Endothelial cell of umbilical vein (primary cell): ENCODE measurements at regions not wholly inside any gene's neighbourhood (a gene's known extent, or its start where the extent isn't known, plus 50 kb on each side); places are given as distances from the start of the nearest gene placed in this dataset.

Experiments used
- BruUV-seq: library from RNA; stranded (reverse); fragments of 400-500 nt; replicated peaks from 2 replicates; lab custom pipeline; 2021; lab: Mats Ljungman, UMichigan
- CTCF ChIA-PET: fragments of 300-600, 350-600 bp; sonication (Branson Sonifier 250); formaldehyde crosslinking; loops from one replicate; lab custom pipeline; 2021; ENCODE audit warnings: antibody characterized with exemption, inconsistent platforms; lab: Charles Lee
- POLR2A ChIA-PET: fragments of 300-600, 350-600 bp; sonication (Branson Sonifier 250); formaldehyde crosslinking; loops from one replicate; lab custom pipeline; 2021; ENCODE audit warnings: antibody characterized with exemption, inconsistent platforms; lab: Charles Lee
- DNase-seq: peaks from one replicate; pipeline ENCODE4 v3.0.0-alpha.2; 2011; ENCODE audit warnings: low read depth, low spot score
- FAIRE-seq: peaks from 2 replicates; lab custom pipeline; 2011; peaks lifted over from hg19 to GRCh38; lab: Jason Lieb, UNC
- H2AFZ ChIP-seq: 2 replicates; pipeline ENCODE4 v1.6.0; 2012; ENCODE audit warnings: low read depth, low read length, control low read depth, inconsistent platforms
- H3K27ac ChIP-seq: 2 replicates; pipeline ENCODE4 v1.5.1; 2011; ENCODE audit warnings: low read depth, mild to moderate bottlenecking, control low read depth, low read length, moderate library complexity; ENCODE audit not compliant: insufficient read depth
- H3K27me3 ChIP-seq, 2 experiments: 2 replicates each; pipeline versions ENCODE4 v1.6.0 to v1.6.1; 2011; ENCODE audit warnings: low read length in 2 of 2, mixed read lengths in 1 of 2; ENCODE audit not compliant: control insufficient read depth in 2 of 2, insufficient read depth in 2 of 2
- H3K36me3 ChIP-seq, 2 experiments: 2 replicates in 1 of 2; 3 replicates in 1 of 2; pipeline ENCODE4 v1.5.1; 2011; ENCODE audit warnings: low read length in 2 of 2, mild to moderate bottlenecking in 1 of 2, moderate library complexity in 1 of 2; ENCODE audit not compliant: control insufficient read depth in 2 of 2, insufficient read depth in 2 of 2; ENCODE audit errors: extremely low read depth in 1 of 2
- H3K4me1 ChIP-seq: 3 replicates; pipeline ENCODE4 v1.5.1; 2011; ENCODE audit warnings: mild to moderate bottlenecking, low read length; ENCODE audit not compliant: control insufficient read depth, insufficient read depth; ENCODE audit errors: extremely low read depth
- H3K4me2 ChIP-seq: 2 replicates; pipeline ENCODE4 v1.6.1; 2011; ENCODE audit warnings: low read length, control low read depth, mixed read lengths; ENCODE audit not compliant: insufficient read depth
- H3K4me3 ChIP-seq, 3 experiments: fragments of 200-600 bp in 1 of 3; sonication (generic), shearing (Covaris generic) in 1 of 3; replicated peaks in 1 of 3; 2 replicates each; pipeline ENCODE4 v1.5.1; 2011 to 2016; ENCODE audit warnings: control low read depth in 3 of 3, low read length in 3 of 3, mild to moderate bottlenecking in 2 of 3, inconsistent platforms in 1 of 3, low read depth in 1 of 3, moderate library complexity in 1 of 3; ENCODE audit not compliant: insufficient read depth in 1 of 3
- H3K79me2 ChIP-seq: 2 replicates; pipeline ENCODE4 v1.6.0; 2012; ENCODE audit warnings: low read length, inconsistent platforms; ENCODE audit not compliant: control insufficient read depth, insufficient read depth
- H3K9ac ChIP-seq: replicated peaks from 2 replicates; pipeline ENCODE3; 2011; ENCODE audit warnings: low read length, control low read depth; ENCODE audit not compliant: insufficient read depth; ENCODE audit errors: extremely low read depth
- H3K9me1 ChIP-seq: replicated peaks from 3 replicates; pipeline ENCODE4 v1.6.0; 2011; ENCODE audit warnings: mild to moderate bottlenecking, low read length; ENCODE audit not compliant: control insufficient read depth, insufficient read depth; ENCODE audit errors: extremely low read depth
- H3K9me3 ChIP-seq: replicated peaks from 2 replicates; pipeline ENCODE4 v1.5.1; 2012; ENCODE audit warnings: low read length, inconsistent platforms; ENCODE audit not compliant: control insufficient read depth, insufficient read depth
- H4K20me1 ChIP-seq: replicated peaks from 2 replicates; pipeline ENCODE3; 2011; ENCODE audit warnings: mild to moderate bottlenecking, low read length; ENCODE audit not compliant: control insufficient read depth, insufficient read depth; ENCODE audit errors: extremely low read depth
- CTCF ChIP-seq, 2 donors: IDR thresholded peaks; 1 replicate in 1 of 2; 2 replicates in 1 of 2; pipeline ENCODE4 v1.5.1; 2011; ENCODE audit warnings: low read length in 2 of 2, mild to moderate bottlenecking in 2 of 2, moderate library complexity in 2 of 2, control low read depth in 1 of 2, inconsistent platforms in 1 of 2, low read depth in 1 of 2; ENCODE audit not compliant: insufficient read depth in 1 of 2; ENCODE audit errors: extremely low read depth in 1 of 2
- EZH2 ChIP-seq: IDR thresholded peaks from 2 replicates; pipeline ENCODE4 v1.6.1; 2012; ENCODE audit warnings: borderline replicate concordance, low read depth, mild to moderate bottlenecking, moderate library complexity, low read length, inconsistent platforms; ENCODE audit not compliant: severe bottlenecking
- FOS ChIP-seq: IDR thresholded peaks from 2 replicates; pipeline ENCODE4 v1.6.1; 2011; ENCODE audit warnings: mild to moderate bottlenecking, low read length, moderate library complexity, borderline replicate concordance; ENCODE audit not compliant: insufficient read depth
- GATA2 ChIP-seq: IDR thresholded peaks from 2 replicates; pipeline ENCODE4 v1.7.0; 2011; ENCODE audit warnings: low read depth, mild to moderate bottlenecking, moderate library complexity, mixed read lengths, low read length; ENCODE audit not compliant: insufficient read length, insufficient read depth
- JUN ChIP-seq: IDR thresholded peaks from 2 replicates; pipeline ENCODE4 v1.6.1; 2011; ENCODE audit warnings: borderline replicate concordance, low read depth; ENCODE audit not compliant: insufficient read length, insufficient read depth
- MAX ChIP-seq: IDR thresholded peaks from 2 replicates; pipeline ENCODE4 v1.6.1; 2011; ENCODE audit not compliant: insufficient read depth, insufficient read length
- MYC ChIP-seq: IDR thresholded peaks from one replicate; pipeline ENCODE4 v1.6.1; 2011; ENCODE audit warnings: mild to moderate bottlenecking, low read depth, low read length
- POLR2A ChIP-seq: IDR thresholded peaks from 2 replicates; pipeline ENCODE4 v1.6.1; 2012; ENCODE audit warnings: low read depth, mild to moderate bottlenecking, control low read depth, low read length
- POLR2AphosphoS5 ChIP-seq: IDR thresholded peaks from 2 replicates; pipeline ENCODE4 v1.6.1; 2012; ENCODE audit warnings: low read depth, mild to moderate bottlenecking, control low read depth, low read length, moderate library complexity; ENCODE audit not compliant: insufficient read depth
- dilution Hi-C: fragments of 300-500 bp; cut with MboI; formaldehyde crosslinking; loops from one replicate; pipeline ENCODE4 v1.15.0; 2019; ENCODE audit warnings: low sequenced_read_pairs; ENCODE audit not compliant: extremely low pct_ligation_motif_present
- intact Hi-C: fragments of 100-400 bp; cut with micrococcal nuclease; formaldehyde crosslinking; loops from one replicate; pipeline ENCODE4 v1.10.0; 2022

DNA sequence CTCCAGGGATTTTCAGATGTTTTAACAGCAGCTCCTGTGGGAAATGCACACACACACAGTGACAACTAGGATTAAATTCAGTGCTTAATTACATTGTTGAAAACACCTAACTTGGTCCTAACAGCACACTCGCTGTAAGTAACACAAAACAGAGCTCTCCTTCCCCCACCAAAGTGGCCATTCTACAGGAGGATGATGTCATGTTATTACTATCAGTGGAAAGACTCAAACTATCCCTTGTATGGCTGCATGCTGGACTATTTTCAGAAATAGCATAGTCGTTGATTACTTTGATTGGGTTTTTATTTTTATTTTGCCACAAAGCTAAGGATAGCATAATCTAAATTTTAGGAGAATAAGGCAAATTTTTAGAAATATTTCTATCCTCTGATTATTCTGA, 406.3 kb downstream of the SPRY1 start:
- H3K79me2 ChIP-seq, result no peaks in the 10 kb centered on the region
- DNase-seq (no peak), FAIRE-seq (no peak)
- no peaks in the 10 kb centered on the region for H4K20me1 ChIP-seq
- H3K36me3 ChIP-seq, result no peaks in the 10 kb centered on the region
- H3K4me3 ChIP-seq, result no peak overlapping the region
- H3K9me1 ChIP-seq, result no peaks in the 10 kb centered on the region
- no peak overlapping the region for H3K27ac ChIP-seq
- H3K9me3 ChIP-seq, result no peaks in the 10 kb centered on the region
- no peak overlapping the region for H3K4me2 ChIP-seq
- no peak overlapping the region for H2AFZ ChIP-seq
- POLR2A ChIA-PET, result no interaction called here
- H3K27me3 ChIP-seq, result no peaks in the 10 kb centered on the region
- no TSS peak for BruUV-seq
- no peaks in the 10 kb centered on the region for H3K4me1 ChIP-seq
- no peak overlapping the region for H3K9ac ChIP-seq
- dilution Hi-C loops (no loop called here), intact Hi-C loops (no loop called here)
- CTCF ChIA-PET, result no interaction called here
- TF ChIP-seq FOS (no peak), EZH2 (no peak), POLR2AphosphoS5 (no peak), POLR2A (no peak), MAX (no peak), JUN (no peak), CTCF (IDR thresholded peaks at IDR 0.05; ENCODE audit: extremely low read depth in 1 of 2, insufficient read depth in 1 of 2, low read depth in 1 of 2, low read length in 2 of 2) (no peak), MYC (no peak), GATA2 (no peak)
